IMR-90 (cell line): ENCODE measurements at regions not wholly inside any gene's neighbourhood (a gene's known extent, or its start where the extent isn't known, plus 50 kb on each side); places are given as distances from the start of the nearest gene placed in this dataset.

Source experiments
- ATAC-seq: fragments of 200-7000 bp; cut with Tn5 transposase; 2 replicates; pipeline ENCODE4 v1.9.1; 2020; ENCODE audit warnings: low read depth, mild to moderate bottlenecking, moderate library complexity
- BruUV-seq: library from RNA; stranded (reverse); fragments of 400-500 nt; replicated peaks from 2 replicates; lab custom pipeline; 2021; lab: Mats Ljungman, UMichigan
- CTCF ChIA-PET: fragments of 300-600 bp; formaldehyde crosslinking; extraction: SDS; loops from one replicate; lab custom pipeline; 2021; ENCODE audit warnings: antibody characterized with exemption; lab: Yijun Ruan, JAX
- POLR2A ChIA-PET: fragments of 300-600 bp; sonication (Branson Sonifier 250); formaldehyde crosslinking; loops from one replicate; lab custom pipeline; 2022; ENCODE audit warnings: antibody characterized with exemption; ENCODE audit not compliant: unreplicated experiment; lab: Charles Lee
- DNase-seq: peaks from one replicate; pipeline ENCODE4 v3.0.0; 2013
- H2AFZ ChIP-seq: replicated peaks from 2 replicates; pipeline ENCODE3; 2013; ENCODE audit warnings: low read length, mild to moderate bottlenecking; ENCODE audit not compliant: poor library complexity
- H2AK5ac ChIP-seq: 2 replicates; pipeline ENCODE4 v1.6.1; 2013; ENCODE audit warnings: low read depth, low read length, inconsistent platforms
- H2AK9ac ChIP-seq: replicated peaks from 2 replicates; pipeline ENCODE3; 2013; ENCODE audit warnings: mild to moderate bottlenecking, low read depth, low read length, moderate library complexity; ENCODE audit not compliant: poor library complexity
- H2BK120ac ChIP-seq: 2 replicates; pipeline ENCODE4 v1.6.1; 2013; ENCODE audit warnings: low read depth, low read length, inconsistent platforms
- H2BK15ac ChIP-seq: 3 replicates; pipeline ENCODE4 v1.6.1; 2013; ENCODE audit warnings: low read depth, low read length, inconsistent platforms
- H2BK20ac ChIP-seq: 2 replicates; pipeline ENCODE4 v1.6.1; 2013; ENCODE audit warnings: low read depth, mild to moderate bottlenecking, inconsistent platforms, low read length, moderate library complexity
- H2BK5ac ChIP-seq: 2 replicates; pipeline ENCODE4 v1.6.1; 2013; ENCODE audit warnings: mild to moderate bottlenecking, low read depth, low read length, inconsistent platforms; ENCODE audit not compliant: poor library complexity, severe bottlenecking
- H3K14ac ChIP-seq: replicated peaks from 2 replicates; pipeline ENCODE4 v1.6.1; 2013; ENCODE audit warnings: low read depth, low read length, inconsistent platforms
- H3K18ac ChIP-seq: 2 replicates; pipeline ENCODE4 v1.6.1; 2013; ENCODE audit warnings: low read depth, low read length, control low read depth
- H3K23ac ChIP-seq: 2 replicates; pipeline ENCODE4 v1.6.1; 2013; ENCODE audit warnings: low read depth, low read length, inconsistent platforms
- H3K27ac ChIP-seq: 2 replicates; pipeline ENCODE4 v1.5.1; 2013; ENCODE audit warnings: mild to moderate bottlenecking, control low read depth, low read length; ENCODE audit not compliant: insufficient read depth
- H3K27me3 ChIP-seq: 2 replicates; pipeline ENCODE4 v1.6.1; 2013; ENCODE audit warnings: low read length; ENCODE audit not compliant: control insufficient read depth, insufficient read depth
- H3K36me3 ChIP-seq: 2 replicates; pipeline ENCODE4 v1.6.1; 2013; ENCODE audit warnings: low read length, mixed read lengths; ENCODE audit not compliant: control insufficient read depth, insufficient read depth
- H3K4ac ChIP-seq: 2 replicates; pipeline ENCODE4 v1.6.1; 2013; ENCODE audit warnings: low read depth, low read length, inconsistent platforms
- H3K4me1 ChIP-seq: 2 replicates; pipeline ENCODE4 v1.6.1; 2013; ENCODE audit warnings: low read length, mixed read lengths; ENCODE audit not compliant: control insufficient read depth, insufficient read depth
- H3K4me2 ChIP-seq: 2 replicates; pipeline ENCODE4 v1.6.1; 2013; ENCODE audit warnings: low read depth, mild to moderate bottlenecking, control low read depth, low read length, moderate library complexity
- H3K4me3 ChIP-seq: 2 replicates; pipeline ENCODE4 v1.5.1; 2013; ENCODE audit warnings: low read depth, mild to moderate bottlenecking, control low read depth, low read length, moderate library complexity; ENCODE audit not compliant: insufficient read depth
- H3K56ac ChIP-seq: 2 replicates; pipeline ENCODE4 v1.6.1; 2013; ENCODE audit warnings: low read length, inconsistent platforms; ENCODE audit not compliant: insufficient read depth; ENCODE audit errors: extremely low read depth
- H3K79me1 ChIP-seq, 2 experiments: 2 replicates each; pipeline ENCODE4 v1.6.1; 2013; ENCODE audit warnings: low read length in 2 of 2, inconsistent platforms in 1 of 2, low read depth in 1 of 2
- H3K9ac ChIP-seq: 2 replicates; pipeline ENCODE4 v1.6.1; 2013; ENCODE audit warnings: low read depth, low read length, control low read depth
- H3K9me1 ChIP-seq: 2 replicates; pipeline ENCODE4 v1.6.1; 2013; ENCODE audit warnings: low read length, inconsistent platforms; ENCODE audit not compliant: insufficient read depth
- H3K9me3 ChIP-seq: 2 replicates; pipeline ENCODE4 v1.6.1; 2013; ENCODE audit warnings: low read length; ENCODE audit not compliant: control insufficient read depth, insufficient read depth
- H4K20me1 ChIP-seq: 2 replicates; pipeline ENCODE4 v1.6.1; 2013; ENCODE audit warnings: low read length, inconsistent platforms; ENCODE audit not compliant: insufficient read depth
- H4K5ac ChIP-seq: 2 replicates; pipeline ENCODE4 v1.6.1; 2013; ENCODE audit warnings: mild to moderate bottlenecking, low read depth, low read length, control low read depth
- H4K8ac ChIP-seq, 2 experiments: 2 replicates each; pipeline ENCODE4 v1.6.1; 2013; ENCODE audit warnings: low read depth in 2 of 2, low read length in 2 of 2, control low read depth in 1 of 2, inconsistent platforms in 1 of 2
- H4K91ac ChIP-seq: 2 replicates; pipeline ENCODE4 v1.6.1; 2013; ENCODE audit warnings: low read depth, low read length, inconsistent platforms; ENCODE audit not compliant: insufficient read depth
- FOS ChIP-seq: fragments of 150-350 bp; IDR thresholded peaks from 2 replicates; pipeline ENCODE4 v1.6.1; 2016; ENCODE audit warnings: low read depth, low read length
- POLR2A ChIP-seq: IDR thresholded peaks from 2 replicates; pipeline ENCODE4 v1.6.1; 2012; ENCODE audit warnings: mild to moderate bottlenecking, low read depth, low read length
- SMC3 ChIP-seq: fragments of 150-350 bp; IDR thresholded peaks from 2 replicates; pipeline ENCODE4 v1.6.1; 2016; ENCODE audit warnings: low read depth, mild to moderate bottlenecking, antibody characterized with exemption, low read length, moderate library complexity
- WGBS, 2 experiments: methylation state at CpG; one replicate each; pipeline versions ENCODE4 v1.1.5 to v1.1.7; 2013; ENCODE audit warnings: missing lambda C conversion rate in 2 of 2; ENCODE audit not compliant: insufficient read length in 1 of 2; ENCODE audit errors: extremely low coverage in 2 of 2; 5-methylcytosine and 5-hydroxymethylcytosine counted together
- dilution Hi-C: fragments of 300-500 bp; cut with HindIII; formaldehyde crosslinking; loops from one replicate; pipeline ENCODE4 v1.14.3; 2018; ENCODE audit warnings: low sequenced_read_pairs; ENCODE audit not compliant: unreplicated experiment
- in situ Hi-C: fragments of 300-500 bp; cut with MboI; formaldehyde crosslinking; loops from 3 replicates; pipeline ENCODE4 v1.14.3; 2019; ENCODE audit warnings: low sequenced_read_pairs, inconsistent platforms, mixed read lengths
- intact Hi-C: fragments of 100-400 bp; cut with micrococcal nuclease; formaldehyde crosslinking; loops from 2 replicates; pipeline ENCODE4 v1.10.0; 2022

GRCh38 chr17:77882040-77882439, 76.5 kb upstream of the TNRC6C start:
- Histone ChIP-seq H2AK5ac (no peak overlapping the region), H2AFZ (no peak overlapping the region), H3K18ac (no peak overlapping the region), H3K79me1 (no peaks in the 10 kb centered on the region), H4K91ac (no peak overlapping the region), H2BK20ac (no peak overlapping the region), H3K4ac (no peak overlapping the region), H4K5ac (no peak overlapping the region), H3K27me3 (peaks cover 33% of the 10 kb centered on the region; the same call in 1 of the 2 replicates), H3K9me3 (no peaks in the 10 kb centered on the region; the same call in 1 of the 2 replicates), H3K9me1 (no peaks in the 10 kb centered on the region), H3K27ac (no peak overlapping the region), H2BK120ac (no peak overlapping the region), H2BK5ac (no peak overlapping the region), H3K4me1 (no peaks in the 10 kb centered on the region), H3K4me2 (no peak overlapping the region), H3K4me3 (no peak overlapping the region), H3K56ac (no peak overlapping the region), H4K8ac (no peak overlapping the region), H3K9ac (no peak overlapping the region), H4K20me1 (no peaks in the 10 kb centered on the region), H3K36me3 (no peaks in the 10 kb centered on the region), H3K14ac (no peak overlapping the region), H3K23ac (no peak overlapping the region), H2BK15ac (no peak overlapping the region), H2AK9ac (no peak overlapping the region)
- ChIA-PET POLR2A (no interaction called here), CTCF (no interaction called here)
- ATAC-seq: no peak
- no TSS peak for BruUV-seq
- TF ChIP-seq FOS: no peak
- no peak for TF ChIP-seq POLR2A
- TF ChIP-seq SMC3: no peak
- in situ Hi-C loops (no loop called here), intact Hi-C loops (no loop called here), dilution Hi-C loops (no loop called here)
- DNase-seq: no peak
- WGBS, 2 experiments: 53% methylated on average over 4 of the region's 4 CpGs; no CpG with 5 or more reads in 1 of the 2 experiments
